H1 (cell line): ENCODE measurements at regions not wholly inside any gene's neighbourhood (a gene's known extent, or its start where the extent isn't known, plus 50 kb on each side); places are given as distances from the start of the nearest gene placed in this dataset.

Experiments used
- CTCF ChIA-PET: fragments of 300-600 bp; sonication (Branson Sonifier 250); formaldehyde crosslinking; loops from one replicate; lab custom pipeline; 2021; ENCODE audit not compliant: partially characterized antibody; lab: Charles Lee
- POLR2A ChIA-PET: fragments of 300-600 bp; sonication (Branson Sonifier 250); formaldehyde crosslinking; loops from one replicate; lab custom pipeline; 2021; ENCODE audit warnings: inconsistent platforms; ENCODE audit not compliant: partially characterized antibody; lab: Charles Lee
- DNase-seq, 2 experiments: peaks; one replicate each; pipeline versions ENCODE4 v3.0.0 to v3.0.0-alpha.2; 2010 to 2022; ENCODE audit warnings: low spot score in 2 of 2, low read depth in 1 of 2, mixed read lengths in 1 of 2
- FAIRE-seq: peaks from 2 replicates; lab custom pipeline; 2011; peaks lifted over from hg19 to GRCh38; lab: Jason Lieb, UNC
- H2AFZ ChIP-seq: 2 replicates; pipeline ENCODE4 v1.8.1; 2012; ENCODE audit warnings: low read length, inconsistent platforms
- H2AK5ac ChIP-seq: 2 replicates; pipeline ENCODE4 v1.6.1; 2013; ENCODE audit warnings: low read depth, low read length
- H2BK120ac ChIP-seq: replicated peaks from 2 replicates; pipeline ENCODE3; 2013; ENCODE audit warnings: low read depth, low read length, inconsistent platforms
- H2BK12ac ChIP-seq: 2 replicates; pipeline ENCODE4 v1.6.1; 2013; ENCODE audit warnings: low read depth, low read length
- H2BK15ac ChIP-seq: 2 replicates; pipeline ENCODE4 v1.6.1; 2013; ENCODE audit warnings: low read length
- H2BK20ac ChIP-seq: 2 replicates; pipeline ENCODE4 v1.6.1; 2013; ENCODE audit warnings: low read length
- H2BK5ac ChIP-seq: 2 replicates; pipeline ENCODE4 v1.6.1; 2013; ENCODE audit warnings: low read depth, low read length
- H3K14ac ChIP-seq: 2 replicates; pipeline ENCODE4 v1.6.1; 2013; ENCODE audit warnings: inconsistent platforms; ENCODE audit not compliant: insufficient read length
- H3K18ac ChIP-seq: 2 replicates; pipeline ENCODE4 v1.6.1; 2013; ENCODE audit warnings: low read length; ENCODE audit errors: extremely low read depth
- H3K23ac ChIP-seq: 2 replicates; pipeline ENCODE4 v1.6.1; 2013; ENCODE audit warnings: inconsistent platforms; ENCODE audit not compliant: insufficient read length
- H3K23me2 ChIP-seq: 2 replicates; pipeline ENCODE4 v1.6.1; 2013; ENCODE audit warnings: low read depth, low read length
- H3K27ac ChIP-seq: 2 replicates; pipeline ENCODE4 v1.6.1; 2011; ENCODE audit warnings: low read depth, low read length, inconsistent platforms
- H3K27me3 ChIP-seq, 4 experiments: replicated peaks in 1 of 4; 1 replicate in 1 of 4; 2 replicates in 3 of 4; pipeline versions ENCODE4 v1.6.1 to v1.8.1; 2011 to 2013; ENCODE audit warnings: low read length in 3 of 4, mild to moderate bottlenecking in 3 of 4, inconsistent platforms in 2 of 4, mixed read lengths in 2 of 4, moderate library complexity in 1 of 4; ENCODE audit not compliant: control insufficient read depth in 3 of 4, insufficient read depth in 3 of 4; ENCODE audit errors: extremely low read depth in 1 of 4
- H3K36me3 ChIP-seq, 4 experiments: 2 replicates each; pipeline versions ENCODE4 v1.6.1 to v1.8.1; 2011 to 2013; ENCODE audit warnings: mild to moderate bottlenecking in 4 of 4, low read length in 3 of 4, moderate library complexity in 2 of 4, control low read depth in 1 of 4, inconsistent platforms in 1 of 4; ENCODE audit not compliant: insufficient read depth in 4 of 4, control insufficient read depth in 2 of 4
- H3K4ac ChIP-seq: replicated peaks from 2 replicates; pipeline ENCODE3; 2013; ENCODE audit warnings: low read length, low read depth, mixed read lengths, inconsistent platforms; ENCODE audit not compliant: insufficient read length
- H3K4me1 ChIP-seq, 4 experiments: replicated peaks in 1 of 4; 1 replicate in 1 of 4; 2 replicates in 3 of 4; pipeline versions ENCODE4 v1.6.1 to v1.8.1; 2011 to 2013; ENCODE audit warnings: low read length in 3 of 4, inconsistent platforms in 2 of 4, mixed read lengths in 1 of 4; ENCODE audit not compliant: insufficient read depth in 4 of 4, control insufficient read depth in 3 of 4
- H3K4me2 ChIP-seq, 2 experiments: 2 replicates each; pipeline versions ENCODE4 v1.6.1 to v1.8.1; 2011 to 2013; ENCODE audit warnings: low read depth in 2 of 2, low read length in 2 of 2, control low read depth in 1 of 2, inconsistent platforms in 1 of 2, mild to moderate bottlenecking in 1 of 2; ENCODE audit not compliant: insufficient read depth in 1 of 2
- H3K4me3 ChIP-seq, 4 experiments: fragments of 200-600, 300-600 bp in 1 of 4; sonication (generic), shearing (Covaris generic), sonication (Bioruptor Twin) in 1 of 4; 2 replicates each; pipeline versions ENCODE4 v1.5.1 to v1.8.1; 2011 to 2016; ENCODE audit warnings: low read length in 4 of 4, low read depth in 3 of 4, control low read depth in 2 of 4, inconsistent platforms in 2 of 4, mild to moderate bottlenecking in 2 of 4, mixed read lengths in 1 of 4, moderate library complexity in 1 of 4; ENCODE audit not compliant: insufficient read depth in 2 of 4; ENCODE audit errors: extremely low read depth in 1 of 4
- H3K56ac ChIP-seq: replicated peaks from 2 replicates; pipeline ENCODE3; 2013; ENCODE audit warnings: low read depth, mild to moderate bottlenecking, mixed read lengths, low read length, inconsistent platforms; ENCODE audit not compliant: insufficient read length
- H3K79me1 ChIP-seq: 2 replicates; pipeline ENCODE4 v1.6.1; 2013; ENCODE audit warnings: low read depth, low read length, control low read depth
- H3K79me2 ChIP-seq, 2 experiments: 2 replicates each; pipeline versions ENCODE4 v1.6.1 to v1.8.1; 2012 to 2013; ENCODE audit warnings: low read length in 2 of 2, mild to moderate bottlenecking in 2 of 2, inconsistent platforms in 1 of 2; ENCODE audit not compliant: insufficient read depth in 2 of 2, control insufficient read depth in 1 of 2
- H3K9ac ChIP-seq, 4 experiments: replicated peaks in 1 of 4; 1 replicate in 1 of 4; 2 replicates in 3 of 4; pipeline versions ENCODE4 v1.6.1 to v1.8.1; 2011 to 2013; ENCODE audit warnings: low read depth in 3 of 4, low read length in 3 of 4, control low read depth in 2 of 4, mild to moderate bottlenecking in 2 of 4, moderate library complexity in 2 of 4, inconsistent platforms in 1 of 4; ENCODE audit errors: extremely low read depth in 1 of 4
- H3K9me3 ChIP-seq, 2 experiments: 2 replicates each; pipeline versions ENCODE4 v1.6.1 to v1.8.1; 2012 to 2013; ENCODE audit warnings: mild to moderate bottlenecking in 2 of 2, moderate library complexity in 2 of 2, control low read depth in 1 of 2, inconsistent platforms in 1 of 2, low read depth in 1 of 2, low read length in 1 of 2, mixed read lengths in 1 of 2; ENCODE audit not compliant: insufficient read depth in 2 of 2
- H4K20me1 ChIP-seq, 2 experiments: replicated peaks in 1 of 2; 2 replicates each; pipeline versions ENCODE3 to v1.8.1; 2011 to 2013; ENCODE audit warnings: inconsistent platforms in 2 of 2, low read length in 2 of 2, mild to moderate bottlenecking in 1 of 2; ENCODE audit not compliant: insufficient read depth in 2 of 2, control insufficient read depth in 1 of 2
- H4K5ac ChIP-seq: 2 replicates; pipeline ENCODE4 v1.6.1; 2013; ENCODE audit warnings: low read length, low read depth, mixed read lengths, inconsistent platforms; ENCODE audit not compliant: insufficient read length
- H4K8ac ChIP-seq: 2 replicates; pipeline ENCODE4 v1.8.0; 2013; ENCODE audit warnings: mild to moderate bottlenecking, moderate library complexity, low read length, inconsistent platforms; ENCODE audit not compliant: insufficient read depth; ENCODE audit errors: extremely low read depth
- H4K91ac ChIP-seq: replicated peaks from 2 replicates; pipeline ENCODE3; 2013; ENCODE audit warnings: low read length, mixed read lengths, inconsistent platforms; ENCODE audit not compliant: insufficient read length
- CHD1 ChIP-seq: IDR thresholded peaks from 2 replicates; pipeline ENCODE4 v1.6.1; 2012; ENCODE audit warnings: low read depth, low read length, improper control_type of control experiment
- CHD2 ChIP-seq: IDR thresholded peaks from 2 replicates; pipeline ENCODE4 v1.6.1; 2012; ENCODE audit warnings: low read length, improper control_type of control experiment
- EP300 ChIP-seq, 2 experiments: IDR thresholded peaks; 1 replicate in 1 of 2; 2 replicates in 1 of 2; pipeline ENCODE4 v1.6.1; 2011 to 2012; ENCODE audit warnings: low read depth in 2 of 2, low read length in 2 of 2, mild to moderate bottlenecking in 2 of 2, borderline replicate concordance in 1 of 2, inconsistent platforms in 1 of 2, moderate library complexity in 1 of 2
- FOSL1 ChIP-seq: IDR thresholded peaks from 2 replicates; pipeline ENCODE4 v1.6.1; 2011; ENCODE audit warnings: mild to moderate bottlenecking, low read depth, low read length, moderate library complexity; ENCODE audit not compliant: insufficient read depth
- GABPA ChIP-seq: IDR thresholded peaks from 2 replicates; pipeline ENCODE4 v1.6.1; 2011; ENCODE audit warnings: mild to moderate bottlenecking, low read length, moderate library complexity, borderline replicate concordance; ENCODE audit not compliant: insufficient read depth
- NANOG ChIP-seq: IDR thresholded peaks from 2 replicates; pipeline ENCODE4 v1.6.1; 2011; ENCODE audit warnings: low read length, low read depth, mild to moderate bottlenecking, inconsistent platforms; ENCODE audit not compliant: insufficient read depth, poor library complexity, severe bottlenecking
- SP2 ChIP-seq: IDR thresholded peaks from 2 replicates; pipeline ENCODE4 v1.6.1; 2012; ENCODE audit warnings: mild to moderate bottlenecking, low read length, inconsistent platforms
- SP4 ChIP-seq: IDR thresholded peaks from 2 replicates; pipeline ENCODE4 v1.6.1; 2012; ENCODE audit warnings: low read length, inconsistent platforms
- TAF1 ChIP-seq: IDR thresholded peaks from 2 replicates; pipeline ENCODE4 v1.6.1; 2011; ENCODE audit warnings: mild to moderate bottlenecking, low read depth, low read length
- TAF7 ChIP-seq: optimal IDR thresholded peaks from 2 replicates; pipeline ENCODE3; 2011; ENCODE audit warnings: low read depth, mild to moderate bottlenecking, inconsistent platforms, low read length, moderate library complexity, borderline replicate concordance
- TBP ChIP-seq: IDR thresholded peaks from 2 replicates; pipeline ENCODE4 v1.6.1; 2011; ENCODE audit warnings: low read depth, low read length, improper control_type of control experiment
- TEAD4 ChIP-seq: IDR thresholded peaks from 2 replicates; pipeline ENCODE4 v1.6.1; 2012; ENCODE audit warnings: low read depth, low read length, inconsistent platforms, mixed read lengths
- WGBS, 2 experiments: shearing (Covaris generic) in 1 of 2; methylation state at CpG; one replicate each; pipeline versions ENCODE4 v1.1.6 to v1.1.7; 2013 to 2015; ENCODE audit warnings: low lambda C conversion rate in 2 of 2, mixed read lengths in 2 of 2, inconsistent platforms in 1 of 2, low coverage in 1 of 2, missing lambda C conversion rate in 1 of 2; ENCODE audit not compliant: insufficient replicate concordance in 2 of 2, insufficient coverage in 1 of 2, insufficient read length in 1 of 2; ENCODE audit errors: extremely low coverage in 1 of 2, missing lambda C conversion rate in 1 of 2; 5-methylcytosine and 5-hydroxymethylcytosine counted together
- TF ChIP-seq, protein P1 (sequence below), 3 experiments: IDR thresholded peaks; 1 replicate in 2 of 3; 2 replicates in 1 of 3; pipeline versions ENCODE4 v1.5.1 to v1.6.1; 2011; ENCODE audit warnings: low read length in 3 of 3, mild to moderate bottlenecking in 3 of 3, inconsistent platforms in 2 of 3, low read depth in 1 of 3, moderate library complexity in 1 of 3; ENCODE audit not compliant: insufficient read depth in 1 of 3; ENCODE audit errors: control extremely low read depth in 1 of 3

DNA sequence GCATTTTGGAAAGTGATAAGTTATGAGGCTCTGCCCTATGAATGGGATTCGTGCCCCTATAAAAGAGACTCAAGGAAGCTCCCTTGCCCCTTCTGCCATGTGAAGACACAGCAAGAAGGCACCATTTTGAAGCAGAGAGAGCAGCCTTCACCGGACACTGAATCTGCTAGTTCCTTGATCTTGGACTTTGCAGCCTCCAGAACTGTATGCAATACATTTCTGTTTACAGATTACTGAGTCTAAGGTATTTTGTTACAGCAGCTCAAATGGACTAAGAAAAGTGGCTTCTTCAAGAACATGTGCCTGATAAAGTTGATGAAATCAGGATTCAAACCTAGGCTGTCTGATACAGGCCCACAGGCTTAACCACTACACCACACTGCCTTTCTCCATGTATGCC is 131.6 kb upstream of the MAP3K1 start:
- Histone ChIP-seq H2BK12ac (no peak overlapping the region), H2AK5ac (no peak overlapping the region), H3K4me3 (no peak overlapping the region), H3K9me3 (no peaks in the 10 kb centered on the region), H3K79me2 (no peaks in the 10 kb centered on the region), H3K14ac (no peak overlapping the region), H3K27ac (no peak overlapping the region), H3K18ac (no peak overlapping the region), H3K23me2 (no peaks in the 10 kb centered on the region), H4K20me1 (no peaks in the 10 kb centered on the region), H4K91ac (no peak overlapping the region), H2BK5ac (no peak overlapping the region), H2AFZ (no peak overlapping the region), H4K8ac (no peak overlapping the region), H3K4ac (no peak overlapping the region), H3K4me1 (peaks cover 0 to 2% (median 0%) of the 10 kb centered on the region in 4 experiments; a peak in 2 of 7 replicates), H2BK120ac (no peak overlapping the region), H2BK15ac (no peak overlapping the region), H3K36me3 (no peaks in the 10 kb centered on the region), H3K56ac (no peak overlapping the region), H3K4me2 (no peak overlapping the region), H3K79me1 (no peaks in the 10 kb centered on the region), H3K9ac (no peak overlapping the region), H3K27me3 (no peaks in the 10 kb centered on the region), H3K23ac (no peak overlapping the region), H4K5ac (no peak overlapping the region), H2BK20ac (no peak overlapping the region)
- DNase-seq = no peak
- WGBS, 2 experiments = 81% methylated on average over 2 of the region's 2 CpGs; no CpG with 5 or more reads in 1 of the 2 experiments
- FAIRE-seq = no peak
- ChIA-PET CTCF (interaction anchor here (0.6 kb wide), 1 partner anchor 120 kb away, joined by 3 read pairs; no protein-coding TSS in a partner anchor), POLR2A (no interaction called here)
- TF ChIP-seq CHD2 = no peak
- TF ChIP-seq, protein P1, sequence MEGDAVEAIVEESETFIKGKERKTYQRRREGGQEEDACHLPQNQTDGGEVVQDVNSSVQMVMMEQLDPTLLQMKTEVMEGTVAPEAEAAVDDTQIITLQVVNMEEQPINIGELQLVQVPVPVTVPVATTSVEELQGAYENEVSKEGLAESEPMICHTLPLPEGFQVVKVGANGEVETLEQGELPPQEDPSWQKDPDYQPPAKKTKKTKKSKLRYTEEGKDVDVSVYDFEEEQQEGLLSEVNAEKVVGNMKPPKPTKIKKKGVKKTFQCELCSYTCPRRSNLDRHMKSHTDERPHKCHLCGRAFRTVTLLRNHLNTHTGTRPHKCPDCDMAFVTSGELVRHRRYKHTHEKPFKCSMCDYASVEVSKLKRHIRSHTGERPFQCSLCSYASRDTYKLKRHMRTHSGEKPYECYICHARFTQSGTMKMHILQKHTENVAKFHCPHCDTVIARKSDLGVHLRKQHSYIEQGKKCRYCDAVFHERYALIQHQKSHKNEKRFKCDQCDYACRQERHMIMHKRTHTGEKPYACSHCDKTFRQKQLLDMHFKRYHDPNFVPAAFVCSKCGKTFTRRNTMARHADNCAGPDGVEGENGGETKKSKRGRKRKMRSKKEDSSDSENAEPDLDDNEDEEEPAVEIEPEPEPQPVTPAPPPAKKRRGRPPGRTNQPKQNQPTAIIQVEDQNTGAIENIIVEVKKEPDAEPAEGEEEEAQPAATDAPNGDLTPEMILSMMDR (IDR thresholded peaks at IDR 0.05; ENCODE audit: control extremely low read depth in 1 of 3, insufficient read depth in 1 of 3, low read depth in 1 of 3, low read length in 3 of 3) = no peak
- no peak for TF ChIP-seq CHD1
- TF ChIP-seq FOSL1 = no peak
- TF ChIP-seq NANOG = no peak
- TF ChIP-seq GABPA = no peak
- TF ChIP-seq SP4 = no peak
- TF ChIP-seq TAF7 = no peak
- no peak for TF ChIP-seq SP2
- no peak for TF ChIP-seq TAF1
- no peak for TF ChIP-seq EP300 (IDR thresholded peaks at IDR 0.05; ENCODE audit: borderline replicate concordance in 1 of 2, low read depth in 2 of 2, low read length in 2 of 2)
- no peak for TF ChIP-seq TEAD4
- TF ChIP-seq TBP = no peak
